ENCODE measurements at regions not wholly inside any gene's neighbourhood (a gene's known extent, or its start where the extent isn't known, plus 50 kb on each side); places are given as distances from the start of the nearest gene placed in this dataset.

DNA sequence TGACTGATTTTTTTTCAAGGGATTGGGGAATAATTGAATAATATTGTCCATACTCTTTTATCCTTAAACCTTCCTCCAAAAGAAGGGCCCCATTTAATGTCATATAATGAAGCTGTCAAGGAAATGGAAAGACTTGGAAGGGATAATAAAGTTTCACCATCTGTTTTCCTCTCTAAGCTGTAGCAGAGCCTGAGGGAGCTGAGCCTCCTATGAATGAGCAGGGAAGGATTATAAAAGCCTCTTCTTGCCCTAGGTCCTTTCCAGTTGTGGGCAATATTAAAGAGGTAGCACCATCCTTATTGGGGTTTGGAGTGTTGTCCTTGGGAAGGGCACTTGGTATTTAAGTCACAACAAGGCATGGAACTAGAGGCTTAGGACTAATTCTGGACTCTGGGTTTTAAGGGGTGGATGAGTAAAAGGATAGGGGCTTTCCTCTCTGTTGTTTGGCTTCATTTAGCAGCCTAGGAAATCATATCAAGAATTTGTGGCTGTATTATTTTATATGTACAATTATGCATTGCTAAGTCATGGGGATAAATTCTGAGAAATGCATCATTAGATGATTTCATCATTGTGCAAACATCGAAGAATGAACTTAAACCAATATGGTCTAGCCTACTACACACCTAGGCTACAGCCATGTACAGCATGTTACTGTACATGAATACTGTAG, 408.5 kb upstream of the DCN start:
- no TSS peak for BruUV-seq (replicated peaks)
- ATAC-seq (no peak), DNase-seq (ENCODE audit: low read depth, low spot score) (no peak)
- Histone ChIP-seq H3K27ac (ENCODE audit: low read length) (no peak overlapping the region), H3K4me3 (ENCODE audit: low read depth in 2 of 2, low read length in 2 of 2) (no peak overlapping the region), H3K4me1 (ENCODE audit: control insufficient read depth, insufficient read depth, low read length) (no peaks in the 10 kb centered on the region), H3K27me3 (ENCODE audit: control insufficient read depth, insufficient read depth, low read length) (no peaks in the 10 kb centered on the region), H3K9me3 (ENCODE audit: control insufficient read depth, insufficient read depth, low read depth, low read length) (no peaks in the 10 kb centered on the region), H3K36me3 (ENCODE audit: control insufficient read depth, insufficient read depth, low read length) (no peaks in the 10 kb centered on the region)
- TF ChIP-seq SIN3A (IDR thresholded peaks at IDR 0.05; ENCODE audit: borderline replicate concordance, insufficient read depth, low read depth, low read length) (no peak), POLR2AphosphoS5 (IDR thresholded peaks at IDR 0.05; ENCODE audit: low read depth, low read length) (no peak), TCF7L2 (IDR thresholded peaks at IDR 0.05; ENCODE audit: low read depth, low read length) (no peak)
- TF ChIP-seq, protein P1, sequence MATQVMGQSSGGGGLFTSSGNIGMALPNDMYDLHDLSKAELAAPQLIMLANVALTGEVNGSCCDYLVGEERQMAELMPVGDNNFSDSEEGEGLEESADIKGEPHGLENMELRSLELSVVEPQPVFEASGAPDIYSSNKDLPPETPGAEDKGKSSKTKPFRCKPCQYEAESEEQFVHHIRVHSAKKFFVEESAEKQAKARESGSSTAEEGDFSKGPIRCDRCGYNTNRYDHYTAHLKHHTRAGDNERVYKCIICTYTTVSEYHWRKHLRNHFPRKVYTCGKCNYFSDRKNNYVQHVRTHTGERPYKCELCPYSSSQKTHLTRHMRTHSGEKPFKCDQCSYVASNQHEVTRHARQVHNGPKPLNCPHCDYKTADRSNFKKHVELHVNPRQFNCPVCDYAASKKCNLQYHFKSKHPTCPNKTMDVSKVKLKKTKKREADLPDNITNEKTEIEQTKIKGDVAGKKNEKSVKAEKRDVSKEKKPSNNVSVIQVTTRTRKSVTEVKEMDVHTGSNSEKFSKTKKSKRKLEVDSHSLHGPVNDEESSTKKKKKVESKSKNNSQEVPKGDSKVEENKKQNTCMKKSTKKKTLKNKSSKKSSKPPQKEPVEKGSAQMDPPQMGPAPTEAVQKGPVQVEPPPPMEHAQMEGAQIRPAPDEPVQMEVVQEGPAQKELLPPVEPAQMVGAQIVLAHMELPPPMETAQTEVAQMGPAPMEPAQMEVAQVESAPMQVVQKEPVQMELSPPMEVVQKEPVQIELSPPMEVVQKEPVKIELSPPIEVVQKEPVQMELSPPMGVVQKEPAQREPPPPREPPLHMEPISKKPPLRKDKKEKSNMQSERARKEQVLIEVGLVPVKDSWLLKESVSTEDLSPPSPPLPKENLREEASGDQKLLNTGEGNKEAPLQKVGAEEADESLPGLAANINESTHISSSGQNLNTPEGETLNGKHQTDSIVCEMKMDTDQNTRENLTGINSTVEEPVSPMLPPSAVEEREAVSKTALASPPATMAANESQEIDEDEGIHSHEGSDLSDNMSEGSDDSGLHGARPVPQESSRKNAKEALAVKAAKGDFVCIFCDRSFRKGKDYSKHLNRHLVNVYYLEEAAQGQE (IDR thresholded peaks at IDR 0.05; ENCODE audit: insufficient read depth in 1 of 2, low read depth in 2 of 2, low read length in 1 of 2): no peak
- TF ChIP-seq, protein P2, sequence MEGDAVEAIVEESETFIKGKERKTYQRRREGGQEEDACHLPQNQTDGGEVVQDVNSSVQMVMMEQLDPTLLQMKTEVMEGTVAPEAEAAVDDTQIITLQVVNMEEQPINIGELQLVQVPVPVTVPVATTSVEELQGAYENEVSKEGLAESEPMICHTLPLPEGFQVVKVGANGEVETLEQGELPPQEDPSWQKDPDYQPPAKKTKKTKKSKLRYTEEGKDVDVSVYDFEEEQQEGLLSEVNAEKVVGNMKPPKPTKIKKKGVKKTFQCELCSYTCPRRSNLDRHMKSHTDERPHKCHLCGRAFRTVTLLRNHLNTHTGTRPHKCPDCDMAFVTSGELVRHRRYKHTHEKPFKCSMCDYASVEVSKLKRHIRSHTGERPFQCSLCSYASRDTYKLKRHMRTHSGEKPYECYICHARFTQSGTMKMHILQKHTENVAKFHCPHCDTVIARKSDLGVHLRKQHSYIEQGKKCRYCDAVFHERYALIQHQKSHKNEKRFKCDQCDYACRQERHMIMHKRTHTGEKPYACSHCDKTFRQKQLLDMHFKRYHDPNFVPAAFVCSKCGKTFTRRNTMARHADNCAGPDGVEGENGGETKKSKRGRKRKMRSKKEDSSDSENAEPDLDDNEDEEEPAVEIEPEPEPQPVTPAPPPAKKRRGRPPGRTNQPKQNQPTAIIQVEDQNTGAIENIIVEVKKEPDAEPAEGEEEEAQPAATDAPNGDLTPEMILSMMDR (IDR thresholded peaks at IDR 0.05): no peak
- intact Hi-C loops (cut with micrococcal nuclease; ENCODE audit: unreplicated experiment): no loop called here
- in situ Hi-C loops (cut with HindIII; ENCODE audit: low pct_unique_long_range_greater_than_20kb, low sequenced_read_pairs): no loop called here
- ChIA-PET CTCF (no interaction called here), POLR2A (no interaction called here)

DNA sequence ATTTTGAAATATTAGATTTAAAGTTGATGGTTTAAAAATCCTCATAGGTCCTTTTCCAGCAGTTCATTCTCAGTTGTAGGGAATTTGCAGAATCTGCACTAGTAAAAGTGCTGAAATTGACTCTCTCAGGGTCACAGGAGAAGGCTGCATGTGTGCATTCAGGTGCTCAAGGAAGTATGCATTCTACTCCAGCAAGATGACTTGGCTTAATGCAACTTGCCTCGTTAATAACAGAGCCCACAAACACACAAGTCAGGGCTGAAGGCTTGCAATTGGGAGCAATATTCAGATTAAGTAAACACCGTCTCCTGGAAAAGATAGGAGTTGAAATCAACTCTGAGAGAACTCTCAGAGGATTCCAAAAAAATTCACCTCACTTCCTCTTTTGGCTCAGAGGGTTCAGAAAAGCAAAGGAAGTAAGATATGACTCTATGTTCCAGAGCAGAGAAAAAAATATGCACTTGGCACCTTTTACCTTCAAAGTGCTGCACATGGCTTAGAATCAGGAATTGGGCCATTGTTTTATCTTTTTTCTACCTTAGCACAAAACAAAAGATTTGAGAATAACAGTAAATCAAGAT, 406.3 kb upstream of the DCN start:
- Histone ChIP-seq H3K36me3 (ENCODE audit: control insufficient read depth, insufficient read depth, low read length) (no peaks in the 10 kb centered on the region), H3K4me1 (ENCODE audit: control insufficient read depth, insufficient read depth, low read length) (no peaks in the 10 kb centered on the region), H3K4me3 (ENCODE audit: low read depth in 2 of 2, low read length in 2 of 2) (no peak overlapping the region), H3K9me3 (ENCODE audit: control insufficient read depth, insufficient read depth, low read depth, low read length) (no peaks in the 10 kb centered on the region), H3K27ac (ENCODE audit: low read length) (no peak overlapping the region), H3K27me3 (ENCODE audit: control insufficient read depth, insufficient read depth, low read length) (no peaks in the 10 kb centered on the region)
- no TSS peak for BruUV-seq (replicated peaks)
- DNase-seq (ENCODE audit: low read depth, low spot score) (no peak), ATAC-seq (no peak)
- TF ChIP-seq POLR2AphosphoS5 (IDR thresholded peaks at IDR 0.05; ENCODE audit: low read depth, low read length): no peak
- TF ChIP-seq, protein P1 (IDR thresholded peaks at IDR 0.05; ENCODE audit: insufficient read depth in 1 of 2, low read depth in 2 of 2, low read length in 1 of 2): no peak
- no peak for TF ChIP-seq TCF7L2 (IDR thresholded peaks at IDR 0.05; ENCODE audit: low read depth, low read length)
- in situ Hi-C loops (cut with HindIII; ENCODE audit: low pct_unique_long_range_greater_than_20kb, low sequenced_read_pairs) (no loop called here), intact Hi-C loops (cut with micrococcal nuclease; ENCODE audit: unreplicated experiment) (no loop called here)
- CTCF ChIA-PET: no interaction called here
- POLR2A ChIA-PET: no interaction called here
